Omental fat pad (tissue), 3 donors: ENCODE measurements at regions not wholly inside any gene's neighbourhood (a gene's known extent, or its start where the extent isn't known, plus 50 kb on each side); places are given as distances from the start of the nearest gene placed in this dataset.

Source experiments
- ATAC-seq: fragments of 150-250 bp; one replicate; pipeline ENCODE4 v1.9.1; 2016; ENCODE audit warnings: mild to moderate bottlenecking, moderate library complexity; ENCODE audit not compliant: low FRiP score
- DNase-seq: peaks from one replicate; pipeline ENCODE4 v3.0.0-alpha.2; 2019; ENCODE audit warnings: low spot score
- CTCF ChIP-seq, 3 donors: fragments of 450-650 bp; IDR thresholded peaks; one replicate each; pipeline ENCODE4 v1.5.1; 2016 to 2017; ENCODE audit warnings: antibody characterized with exemption in 3 of 3, mild to moderate bottlenecking in 3 of 3, moderate library complexity in 2 of 3

GRCh38 chr4:134610956-134611355 lies 409.4 kb upstream of the PABPC4L start:
- no peak for ATAC-seq

GRCh38 chr4:134610172-134610571 lies 408.6 kb upstream of the PABPC4L start:
- no peak for DNase-seq
- ATAC-seq, result no peak
- TF ChIP-seq CTCF (IDR thresholded peaks at IDR 0.05), result no peak

More at GRCh38 chr4:134610956-134611355, 409.4 kb upstream of the PABPC4L start:
- no peak for DNase-seq
- no peak for TF ChIP-seq CTCF (IDR thresholded peaks at IDR 0.05)

GRCh38 chr4:134601706-134602105 lies 400.1 kb upstream of the PABPC4L start:
- ATAC-seq (no peak), DNase-seq (no peak)
- TF ChIP-seq CTCF (IDR thresholded peaks at IDR 0.05), result no peak

GRCh38 chr4:134591326-134591725 lies 389.7 kb upstream of the PABPC4L start:
- TF ChIP-seq CTCF (IDR thresholded peaks at IDR 0.05), result no peak
- DNase-seq (no peak), ATAC-seq (no peak)

GRCh38 chr4:134585972-134586371 lies 384.4 kb upstream of the PABPC4L start:
- ATAC-seq (no peak), DNase-seq (no peak)
- no peak for TF ChIP-seq CTCF (IDR thresholded peaks at IDR 0.05)

- DNase-seq (no peak), ATAC-seq (no peak)
- TF ChIP-seq CTCF (IDR thresholded peaks at IDR 0.05), result no peak
Observed at GRCh38 chr4:134567461-134567860, 365.9 kb upstream of the PABPC4L start.

GRCh38 chr4:134560728-134561127 lies 359.1 kb upstream of the PABPC4L start:
- no peak for ATAC-seq
- no peak for DNase-seq
- TF ChIP-seq CTCF (IDR thresholded peaks at IDR 0.05), result no peak
